IPS DF 6.9 (cell line): ENCODE measurements at regions not wholly inside any gene's neighbourhood (a gene's known extent, or its start where the extent isn't known, plus 50 kb on each side); places are given as distances from the start of the nearest gene placed in this dataset.
A peak's percentile ranks its signal among the peaks of the same experiment; 100 is the strongest.
"Not testable (repeated sequence)": the region's sequence is repeated elsewhere in the genome, so short reads cannot be mapped to it uniquely, and the experiment has no call there.

ENCODE experiments used
- DNase-seq: peaks from one replicate; pipeline ENCODE4 v3.0.0-alpha.2; 2013; ENCODE audit warnings: low read depth, low spot score
- H3K27ac ChIP-seq: one replicate; pipeline ENCODE4 v1.5.1; 2013; ENCODE audit warnings: low read length, control low read depth
- H3K27me3 ChIP-seq: 2 replicates; pipeline ENCODE4 v1.6.1; 2013; ENCODE audit warnings: mild to moderate bottlenecking, low read length; ENCODE audit not compliant: control insufficient read depth, insufficient read depth
- H3K36me3 ChIP-seq: 2 replicates; pipeline ENCODE4 v1.6.1; 2013; ENCODE audit warnings: low read length; ENCODE audit not compliant: control insufficient read depth, insufficient read depth
- H3K4me1 ChIP-seq: 2 replicates; pipeline ENCODE4 v1.6.1; 2013; ENCODE audit warnings: low read length; ENCODE audit not compliant: control insufficient read depth, insufficient read depth
- H3K4me3 ChIP-seq: 2 replicates; pipeline ENCODE4 v1.5.1; 2013; ENCODE audit warnings: mild to moderate bottlenecking, low read length
- H3K9me3 ChIP-seq: 2 replicates; pipeline ENCODE4 v1.6.1; 2013; ENCODE audit warnings: low read length, inconsistent platforms; ENCODE audit not compliant: control insufficient read depth, insufficient read depth
- WGBS: extraction: QIAGEN DNeasy Blood & Tissue Kit; methylation state at CpG from one replicate; pipeline ENCODE4 v1.1.7; 2013; ENCODE audit warnings: mixed read lengths, missing lambda C conversion rate; ENCODE audit not compliant: insufficient read length, insufficient coverage; 5-methylcytosine and 5-hydroxymethylcytosine counted together

- no peaks in the 10 kb centered on the region for H3K4me1 ChIP-seq
- no CpG with 5 or more reads among the region's 12 CpGs for WGBS
- H3K27ac ChIP-seq: no peak overlapping the region
- no peaks in the 10 kb centered on the region; the same call in 1 of the 2 replicates for H3K9me3 ChIP-seq
- peak; percentile 48 for DNase-seq
- no peaks in the 10 kb centered on the region for H3K27me3 ChIP-seq
- no peaks in the 10 kb centered on the region for H3K36me3 ChIP-seq
- H3K4me3 ChIP-seq: no peak overlapping the region
These were observed 376.9 kb downstream of the GALC start for GRCh38 chr14:87615822-87616679.

DNA sequence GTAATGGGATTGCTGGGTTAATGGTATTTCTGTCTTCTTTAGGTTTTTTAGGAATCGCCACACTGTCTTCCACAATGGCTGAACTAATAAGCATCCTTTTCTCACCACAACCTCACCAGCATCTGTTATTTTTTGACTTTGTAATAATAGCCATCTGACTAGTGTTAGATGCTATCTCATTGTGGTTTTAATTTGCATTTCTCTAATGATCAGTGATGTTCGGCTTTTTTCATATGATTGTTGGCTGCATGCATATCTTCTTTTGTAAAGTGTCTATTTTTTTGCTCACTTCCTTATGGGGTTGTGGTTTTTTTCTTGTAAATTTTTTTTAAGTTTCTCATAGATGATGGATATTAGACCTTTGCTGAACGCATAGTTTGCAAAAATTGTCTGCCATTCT, 377.9 kb downstream of the GALC start:
- Histone ChIP-seq H3K27me3 (no peaks in the 10 kb centered on the region), H3K27ac (no peak overlapping the region), H3K4me1 (no peaks in the 10 kb centered on the region), H3K36me3 (no peaks in the 10 kb centered on the region), H3K9me3 (no peaks in the 10 kb centered on the region), H3K4me3 (no peak overlapping the region)
- no peak for DNase-seq
- WGBS: no CpG with 5 or more reads among the region's 3 CpGs

GRCh38 chr14:87613881-87614280, 379.1 kb downstream of the GALC start:
- no CpG with 5 or more reads among the region's 2 CpGs for WGBS
- Histone ChIP-seq H3K27ac (no peak overlapping the region), H3K9me3 (no peaks in the 10 kb centered on the region), H3K4me3 (no peak overlapping the region), H3K4me1 (no peaks in the 10 kb centered on the region), H3K27me3 (no peaks in the 10 kb centered on the region), H3K36me3 (no peaks in the 10 kb centered on the region)
- no peak for DNase-seq

DNA sequence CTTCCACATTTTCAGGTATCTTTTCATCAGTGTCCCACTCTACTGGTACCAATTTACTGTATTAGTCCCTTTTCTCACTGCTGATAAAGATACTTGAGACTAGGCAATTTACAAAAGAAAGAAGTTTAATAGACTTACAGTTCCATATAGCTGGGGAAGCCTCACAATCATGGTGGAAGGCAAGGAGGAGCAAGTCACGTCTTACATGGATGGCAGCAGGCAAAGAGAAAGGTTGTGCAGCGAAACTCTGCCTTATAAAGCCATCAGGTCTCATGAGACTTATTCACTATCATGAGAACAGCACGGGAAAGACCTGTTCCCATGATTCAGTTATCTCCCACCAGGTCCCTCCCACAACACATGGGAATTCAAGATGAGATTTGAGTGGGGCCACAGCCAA, 385.9 kb downstream of the GALC start:
- WGBS: no CpG with 5 or more reads among the region's 3 CpGs
- DNase-seq, H3K27ac ChIP-seq, H3K27me3 ChIP-seq, H3K4me1 ChIP-seq, H3K36me3 ChIP-seq, H3K9me3 ChIP-seq, H3K4me3 ChIP-seq: not testable (repeated sequence)

DNA sequence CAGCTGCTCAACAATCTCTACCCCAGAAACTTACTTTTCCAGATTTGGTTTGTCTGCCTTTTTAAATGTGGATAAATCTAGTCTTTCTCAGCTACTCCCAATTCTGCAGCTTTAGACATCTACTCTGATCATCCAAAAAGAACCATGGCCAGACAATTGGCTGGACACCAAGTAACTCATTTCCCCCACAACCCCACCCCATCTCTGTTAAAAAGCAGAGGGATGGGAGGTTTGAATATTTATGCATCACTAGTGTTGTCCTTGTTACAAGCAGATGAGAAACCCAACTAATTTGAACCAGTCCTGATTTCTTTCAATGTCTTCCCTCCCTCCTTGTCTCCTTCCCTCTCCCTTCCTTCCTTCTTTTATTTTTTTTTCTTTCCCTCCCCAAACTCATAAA, 391.9 kb downstream of the GALC start:
- DNase-seq: no peak
- H3K36me3 ChIP-seq: no peaks in the 10 kb centered on the region
- H3K4me1 ChIP-seq: no peaks in the 10 kb centered on the region
- H3K27ac ChIP-seq: no peak overlapping the region
- no peak overlapping the region for H3K4me3 ChIP-seq
- H3K9me3 ChIP-seq: no peaks in the 10 kb centered on the region; the same call in 1 of the 2 replicates
- no peaks in the 10 kb centered on the region for H3K27me3 ChIP-seq

- H3K4me1 ChIP-seq: no peaks in the 10 kb centered on the region
- DNase-seq: no peak
- WGBS: no CpG with 5 or more reads among the region's 1 CpG
- no peak overlapping the region for H3K27ac ChIP-seq
- H3K36me3 ChIP-seq: no peaks in the 10 kb centered on the region
- no peaks in the 10 kb centered on the region for H3K27me3 ChIP-seq
- no peaks in the 10 kb centered on the region for H3K9me3 ChIP-seq
- no peak overlapping the region for H3K4me3 ChIP-seq
These were observed 392.7 kb downstream of the GALC start for GRCh38 chr14:87600240-87600639.

DNA sequence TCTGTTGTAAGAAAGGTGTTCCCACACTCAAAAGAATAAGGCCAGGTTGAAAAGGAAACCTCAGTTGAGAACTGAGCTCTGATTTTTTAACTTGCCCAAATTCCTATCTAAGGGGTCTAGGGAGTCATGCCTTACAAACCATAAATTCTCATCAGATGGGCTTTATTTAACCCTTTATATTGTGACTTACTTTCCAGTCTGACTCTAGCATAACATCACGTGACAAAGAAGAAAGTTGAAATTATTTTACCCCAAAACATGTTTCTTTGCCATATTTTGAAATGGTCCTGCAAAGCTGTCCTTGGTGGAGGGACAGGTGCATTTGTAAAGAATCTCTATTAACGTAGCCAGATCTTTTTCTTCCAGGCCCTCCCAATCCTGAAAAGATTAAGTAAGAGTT, 411.7 kb downstream of the GALC start:
- no peak for DNase-seq

DNA sequence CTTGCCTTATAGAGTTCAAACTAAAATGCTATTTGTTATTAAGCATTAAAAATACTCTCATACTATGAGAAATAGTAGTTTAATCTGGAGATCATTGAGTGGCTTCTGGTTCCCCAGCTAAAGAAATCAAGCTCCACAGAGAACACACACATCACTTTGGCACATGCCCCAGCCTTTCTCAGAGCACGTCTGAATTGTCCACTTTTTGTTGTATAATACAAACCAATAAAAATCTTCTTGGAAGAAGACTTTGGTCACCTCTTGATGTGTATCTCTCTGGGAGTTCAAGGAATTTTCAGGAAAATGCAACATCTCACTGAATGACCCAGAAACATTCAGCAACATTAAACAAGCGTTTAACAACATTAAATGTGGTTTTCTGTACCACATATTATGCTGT, 413.9 kb downstream of the GALC start:
- no peaks in the 10 kb centered on the region for H3K4me1 ChIP-seq
- no CpG with 5 or more reads among the region's 2 CpGs for WGBS
- H3K27me3 ChIP-seq: no peaks in the 10 kb centered on the region

More for the DNA sequence above, 411.7 kb downstream of the GALC start:
- no peaks in the 10 kb centered on the region for H3K27me3 ChIP-seq
- H3K4me3 ChIP-seq: no peak overlapping the region
- no peaks in the 10 kb centered on the region for H3K4me1 ChIP-seq
- no peak overlapping the region for H3K27ac ChIP-seq
- no CpG with 5 or more reads among the region's 2 CpGs for WGBS
- no peaks in the 10 kb centered on the region for H3K9me3 ChIP-seq
- no peaks in the 10 kb centered on the region for H3K36me3 ChIP-seq

DNA sequence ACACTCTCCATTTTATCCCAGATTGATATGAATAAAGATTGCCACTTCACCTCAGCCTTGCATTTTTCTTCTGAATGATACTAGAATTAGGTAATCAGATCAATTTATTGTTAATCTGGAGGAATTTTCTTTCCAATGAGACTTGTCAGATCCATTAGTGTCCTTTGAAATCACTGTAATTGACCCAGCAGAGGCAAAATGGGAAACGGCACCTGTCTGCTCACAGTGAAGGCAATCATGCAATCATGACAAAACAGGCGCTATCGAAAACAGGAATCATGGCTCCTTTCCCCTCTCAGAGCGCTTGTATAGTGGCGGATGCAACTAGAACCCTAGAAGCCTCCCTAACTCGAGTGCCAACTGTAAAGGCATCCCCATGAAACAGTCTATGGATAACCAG, 417.6 kb downstream of the GALC start:
- Histone ChIP-seq H3K36me3 (no peaks in the 10 kb centered on the region), H3K9me3 (no peaks in the 10 kb centered on the region), H3K27ac (no peak overlapping the region), H3K27me3 (no peaks in the 10 kb centered on the region), H3K4me1 (no peaks in the 10 kb centered on the region), H3K4me3 (no peak overlapping the region)
- WGBS: no CpG with 5 or more reads among the region's 6 CpGs
- DNase-seq: no peak

More for the DNA sequence above, 413.9 kb downstream of the GALC start:
- H3K27ac ChIP-seq: no peak overlapping the region
- H3K4me3 ChIP-seq: no peak overlapping the region
- no peaks in the 10 kb centered on the region for H3K9me3 ChIP-seq
- no peak for DNase-seq
- H3K36me3 ChIP-seq: no peaks in the 10 kb centered on the region

- WGBS: 100% methylated on average over 1 of the region's 2 CpGs
- Histone ChIP-seq H3K9me3 (no peaks in the 10 kb centered on the region), H3K27me3 (no peaks in the 10 kb centered on the region), H3K4me3 (no peak overlapping the region), H3K4me1 (no peaks in the 10 kb centered on the region), H3K27ac (no peak overlapping the region), H3K36me3 (no peaks in the 10 kb centered on the region)
- no peak for DNase-seq
These were observed 419.4 kb downstream of the GALC start for GRCh38 chr14:87573591-87573990.
